GM21529 (cell line): ENCODE measurements at regions not wholly inside any gene's neighbourhood (a gene's known extent, or its start where the extent isn't known, plus 50 kb on each side); places are given as distances from the start of the nearest gene placed in this dataset.

ENCODE experiments used
- ATAC-seq: cut with Tn5 transposase; IDR thresholded peaks from one replicate; pipeline ENCODE4 v1.9.1; 2021; ENCODE audit not compliant: unreplicated experiment

- no peak for ATAC-seq
Observed at GRCh38 chr1:232291261-232291660, 338.7 kb downstream of the SIPA1L2 start.

- ATAC-seq = no peak
Observed at GRCh38 chr1:232290570-232290969, 339.4 kb downstream of the SIPA1L2 start.

- ATAC-seq = no peak
Observed at GRCh38 chr1:232287676-232288569, 342.0 kb downstream of the SIPA1L2 start.

- ATAC-seq = no peak
Observed at GRCh38 chr1:232285138-232285537, 344.8 kb downstream of the SIPA1L2 start.

GRCh38 chr1:232283864-232284263 is 346.1 kb downstream of the SIPA1L2 start:
- ATAC-seq = no peak

- no peak for ATAC-seq
Observed at GRCh38 chr1:232282498-232282897, 347.4 kb downstream of the SIPA1L2 start.

- no peak for ATAC-seq
Observed at GRCh38 chr1:232280910-232281309, 349.0 kb downstream of the SIPA1L2 start.

GRCh38 chr1:232279909-232280400 is 350.0 kb downstream of the SIPA1L2 start:
- no peak for ATAC-seq

GRCh38 chr1:232278925-232279324 is 351.0 kb downstream of the SIPA1L2 start:
- no peak for ATAC-seq

- no peak for ATAC-seq
Observed at GRCh38 chr1:232276651-232277050, 353.3 kb downstream of the SIPA1L2 start.

- no peak for ATAC-seq
Observed at GRCh38 chr1:232274999-232275710, 354.8 kb downstream of the SIPA1L2 start.

- ATAC-seq = no peak
Observed at GRCh38 chr1:232274236-232274855, 355.6 kb downstream of the SIPA1L2 start.

GRCh38 chr1:232273011-232273410 is 356.9 kb downstream of the SIPA1L2 start:
- ATAC-seq = no peak

- ATAC-seq = no peak
Observed at GRCh38 chr1:232271991-232272589, 357.8 kb downstream of the SIPA1L2 start.

- ATAC-seq = no peak
Observed at GRCh38 chr1:232271299-232271698, 358.6 kb downstream of the SIPA1L2 start.

GRCh38 chr1:232269988-232270387 is 359.9 kb downstream of the SIPA1L2 start:
- ATAC-seq = no peak

- ATAC-seq = no peak
Observed at GRCh38 chr1:232267837-232268598, 361.9 kb downstream of the SIPA1L2 start.

- no peak for ATAC-seq
Observed at GRCh38 chr1:232267092-232267836, 362.7 kb downstream of the SIPA1L2 start.

- no peak for ATAC-seq
Observed at GRCh38 chr1:232263452-232263851, 366.5 kb downstream of the SIPA1L2 start.

GRCh38 chr1:232262991-232263390 is 366.9 kb downstream of the SIPA1L2 start:
- ATAC-seq = no peak
